GM21367 (cell line): ENCODE measurements at regions not wholly inside any gene's neighbourhood (a gene's known extent, or its start where the extent isn't known, plus 50 kb on each side); places are given as distances from the start of the nearest gene placed in this dataset.

Experiments used
- ATAC-seq: cut with Tn5 transposase; IDR thresholded peaks from one replicate; pipeline ENCODE4 v1.9.1; 2021; ENCODE audit not compliant: unreplicated experiment

- ATAC-seq, result no peak
Observed at GRCh38 chr12:90015228-90015627, 306.6 kb upstream of the ATP2B1 start.

- ATAC-seq, result peak; percentile 76
Observed at GRCh38 chr12:90013409-90013808, 304.8 kb upstream of the ATP2B1 start.

GRCh38 chr12:90010089-90010488 lies 301.5 kb upstream of the ATP2B1 start:
- ATAC-seq, result no peak

- ATAC-seq, result no peak
Observed at GRCh38 chr12:90008277-90008676, 299.6 kb upstream of the ATP2B1 start.

- peak; percentile 57 for ATAC-seq
Observed at GRCh38 chr12:90004319-90005074, 295.9 kb upstream of the ATP2B1 start.

- ATAC-seq, result no peak
Observed at GRCh38 chr12:90003688-90004087, 295.1 kb upstream of the ATP2B1 start.

GRCh38 chr12:90000721-90001120 lies 292.1 kb upstream of the ATP2B1 start:
- no peak for ATAC-seq

GRCh38 chr12:89999699-90000505 lies 291.3 kb upstream of the ATP2B1 start:
- peak; percentile 52 for ATAC-seq

GRCh38 chr12:89995870-89996269 lies 287.2 kb upstream of the ATP2B1 start:
- no peak for ATAC-seq

GRCh38 chr12:89994911-89995310 lies 286.3 kb upstream of the ATP2B1 start:
- no peak for ATAC-seq

GRCh38 chr12:89993632-89994031 lies 285.0 kb upstream of the ATP2B1 start:
- ATAC-seq, result no peak

- no peak for ATAC-seq
Observed at GRCh38 chr12:89992668-89993451, 284.2 kb upstream of the ATP2B1 start.

GRCh38 chr12:89991807-89992590 lies 283.4 kb upstream of the ATP2B1 start:
- ATAC-seq, result no peak

- no peak for ATAC-seq
Observed at GRCh38 chr12:89988188-89988915, 279.7 kb upstream of the ATP2B1 start.

- ATAC-seq, result no peak
Observed at GRCh38 chr12:89985935-89986334, 277.3 kb upstream of the ATP2B1 start.

- ATAC-seq, result no peak
Observed at GRCh38 chr12:89984846-89985245, 276.2 kb upstream of the ATP2B1 start.

GRCh38 chr12:89983622-89984021 lies 275.0 kb upstream of the ATP2B1 start:
- ATAC-seq, result no peak

GRCh38 chr12:89980236-89980635 lies 271.6 kb upstream of the ATP2B1 start:
- no peak for ATAC-seq

GRCh38 chr12:89977405-89978085 lies 268.9 kb upstream of the ATP2B1 start:
- no peak for ATAC-seq
